MCF 10A (cell line): ENCODE measurements at regions not wholly inside any gene's neighbourhood (a gene's known extent, or its start where the extent isn't known, plus 50 kb on each side); places are given as distances from the start of the nearest gene placed in this dataset.

Experiments used
- BruUV-seq: library from RNA; stranded (reverse); fragments of 400-500 nt; replicated peaks from 2 replicates; lab custom pipeline; 2021; lab: Mats Ljungman, UMichigan
- CTCF ChIA-PET: fragments of 300-600 bp; sonication (Branson Sonifier 250); formaldehyde crosslinking; extraction: SDS; loops from one replicate; lab custom pipeline; 2021; ENCODE audit warnings: antibody characterized with exemption, inconsistent platforms; lab: Yijun Ruan, JAX
- POLR2A ChIA-PET: fragments of 300-600, 350-650 bp; sonication (Branson Sonifier 250); formaldehyde crosslinking; extraction: SDS; loops from one replicate; lab custom pipeline; 2020; ENCODE audit warnings: antibody characterized with exemption, inconsistent platforms; lab: Yijun Ruan, JAX
- DNase-seq: peaks from one replicate; pipeline ENCODE4 v3.0.0-alpha.2; 2018; ENCODE audit not compliant: unreplicated experiment
- H3K27ac Mint-ChIP-seq: one replicate; pipeline ENCODE4 v1.8.0; 2022; ENCODE audit warnings: mild to moderate bottlenecking, low read depth, mixed read lengths; ENCODE audit not compliant: unreplicated experiment
- H3K27me3 Mint-ChIP-seq: one replicate; pipeline ENCODE4 v1.8.0; 2022; ENCODE audit warnings: mixed read lengths; ENCODE audit not compliant: insufficient read depth, unreplicated experiment
- H3K36me3 Mint-ChIP-seq: one replicate; pipeline ENCODE4 v1.8.0; 2022; ENCODE audit warnings: mild to moderate bottlenecking, moderate library complexity, mixed read lengths; ENCODE audit not compliant: insufficient read depth, unreplicated experiment
- H3K4me1 Mint-ChIP-seq: one replicate; pipeline ENCODE4 v1.8.0; 2022; ENCODE audit warnings: mixed read lengths; ENCODE audit not compliant: insufficient read depth, unreplicated experiment
- H3K4me3 Mint-ChIP-seq: one replicate; pipeline ENCODE4 v1.8.0; 2022; ENCODE audit warnings: mild to moderate bottlenecking, moderate library complexity, mixed read lengths; ENCODE audit not compliant: unreplicated experiment
- H3K9me3 Mint-ChIP-seq: one replicate; pipeline ENCODE4 v1.8.0; 2022; ENCODE audit warnings: mixed read lengths; ENCODE audit not compliant: unreplicated experiment
- CTCF ChIP-seq: fragments of 200-600 bp; IDR thresholded peaks from one replicate; pipeline ENCODE4 v1.8.0; 2022; ENCODE audit warnings: antibody characterized with exemption, mild to moderate bottlenecking; ENCODE audit not compliant: unreplicated experiment
- intact Hi-C: fragments of 100-400 bp; cut with micrococcal nuclease; formaldehyde crosslinking; loops from 2 replicates; pipeline ENCODE4 v1.14.1; 2022

GRCh38 chr10:106302961-106303360 lies 861.5 kb downstream of the SORCS1 start:
- no peaks in the 10 kb centered on the region for H3K27me3 Mint-ChIP-seq
- ChIA-PET CTCF (interaction anchor here (0.7 kb wide), 1 partner anchor 321 kb away, joined by 3 read pairs; no protein-coding TSS in a partner anchor), POLR2A (no interaction called here)
- TF ChIP-seq CTCF: no peak
- no peaks in the 10 kb centered on the region for H3K4me1 Mint-ChIP-seq
- H3K4me3 Mint-ChIP-seq: no peak overlapping the region
- DNase-seq: no peak
- H3K9me3 Mint-ChIP-seq: no peaks in the 10 kb centered on the region
- H3K36me3 Mint-ChIP-seq: no peaks in the 10 kb centered on the region
- H3K27ac Mint-ChIP-seq: no peak overlapping the region
- intact Hi-C loops: no loop called here
- no TSS peak for BruUV-seq

- no peak overlapping the region for H3K27ac Mint-ChIP-seq
- no TSS peak for BruUV-seq
- no peaks in the 10 kb centered on the region for H3K4me1 Mint-ChIP-seq
- no peaks in the 10 kb centered on the region for H3K36me3 Mint-ChIP-seq
- intact Hi-C loops: no loop called here
- H3K4me3 Mint-ChIP-seq: no peak overlapping the region
- ChIA-PET POLR2A (interaction anchor here (0.7 kb wide), 1 partner anchor 123 kb away, joined by 3 read pairs; no protein-coding TSS in a partner anchor), CTCF (interaction anchor here (0.6 to 1.3 kb wide), 3 partner anchors 28 to 57 kb away, joined by 3 to 4 read pairs (median 3); no protein-coding TSS in a partner anchor)
- no peaks in the 10 kb centered on the region for H3K27me3 Mint-ChIP-seq
- TF ChIP-seq CTCF: no peak
- H3K9me3 Mint-ChIP-seq: no peaks in the 10 kb centered on the region
- no peak for DNase-seq
Measured at GRCh38 chr10:106301146-106301545, 863.4 kb downstream of the SORCS1 start.

- CTCF ChIA-PET: no interaction called here
- BruUV-seq: no TSS peak
- DNase-seq: no peak
- TF ChIP-seq CTCF: no peak
- intact Hi-C loops: no loop called here
- H3K27ac Mint-ChIP-seq: no peak overlapping the region
- H3K27me3 Mint-ChIP-seq: no peaks in the 10 kb centered on the region
- H3K36me3 Mint-ChIP-seq: no peaks in the 10 kb centered on the region
- no peak overlapping the region for H3K4me3 Mint-ChIP-seq
- H3K4me1 Mint-ChIP-seq: no peaks in the 10 kb centered on the region
- POLR2A ChIA-PET: interaction anchor here (0.6 kb wide), 1 partner anchor 340 kb away, joined by 3 read pairs; no protein-coding TSS in a partner anchor
- peaks cover 1% of the 10 kb centered on the region for H3K9me3 Mint-ChIP-seq
Measured at GRCh38 chr10:106296750-106297392, 867.6 kb downstream of the SORCS1 start.

GRCh38 chr10:106284802-106285587 lies 879.5 kb downstream of the SORCS1 start:
- Mint-ChIP-seq H3K4me1 (peaks cover 20% of the 10 kb centered on the region), H3K9me3 (no peaks in the 10 kb centered on the region), H3K4me3 (no peak overlapping the region), H3K27ac (peak overlapping the region; percentile 63), H3K36me3 (no peaks in the 10 kb centered on the region), H3K27me3 (no peaks in the 10 kb centered on the region)
- BruUV-seq: no TSS peak
- intact Hi-C loops: no loop called here
- POLR2A ChIA-PET: interaction anchor here (0.6 kb wide), 1 partner anchor 292 kb away, joined by 3 read pairs; no protein-coding TSS in a partner anchor
- DNase-seq: peak; percentile 46
- CTCF ChIA-PET: interaction anchor here (0.5 to 0.9 kb wide), 2 partner anchors 44 to 467 kb away, joined by 3 to 6 read pairs; no protein-coding TSS in a partner anchor
- no peak for TF ChIP-seq CTCF
